B cell (primary cell): ENCODE measurements at regions not wholly inside any gene's neighbourhood (a gene's known extent, or its start where the extent isn't known, plus 50 kb on each side); places are given as distances from the start of the nearest gene placed in this dataset.

Experiments
- ATAC-seq: fragments of 200-7000 bp; cut with Tn5 transposase; one replicate; pipeline ENCODE4 v1.10.0; 2021; ENCODE audit warnings: low read depth, mild to moderate bottlenecking, moderate number of reproducible peaks, moderate library complexity
- CTCF ChIA-PET: fragments of 350-600 bp; sonication (Branson Sonifier 250); formaldehyde crosslinking; loops from one replicate; lab custom pipeline; 2021; ENCODE audit warnings: antibody characterized with exemption, inconsistent platforms; lab: Charles Lee
- POLR2A ChIA-PET: fragments of 350-600 bp; sonication (Branson Sonifier 250); formaldehyde crosslinking; loops from one replicate; lab custom pipeline; 2021; ENCODE audit warnings: antibody characterized with exemption; lab: Charles Lee
- DNase-seq: peaks from one replicate; pipeline ENCODE4 v3.0.0; 2013
- H2AFZ ChIP-seq: 2 replicates; pipeline ENCODE4 v1.6.1; 2012; ENCODE audit warnings: mild to moderate bottlenecking, low read depth, low read length; ENCODE audit not compliant: insufficient read depth, poor library complexity, severe bottlenecking
- H3K27ac ChIP-seq, 2 donors: 1 replicate in 1 of 2; 2 replicates in 1 of 2; pipeline ENCODE4 v1.5.1; 2012 to 2013; ENCODE audit warnings: low read length in 2 of 2, mild to moderate bottlenecking in 2 of 2, moderate library complexity in 1 of 2
- H3K27me3 ChIP-seq, 4 experiments: fragments of 200-600 bp in 1 of 4; sonication (generic) in 1 of 4; replicated peaks in 1 of 4; 1 replicate in 2 of 4; 2 replicates in 2 of 4; pipeline versions ENCODE4 v1.6.1 to v1.7.0; 2013 to 2016; ENCODE audit warnings: low read length in 3 of 4, mild to moderate bottlenecking in 2 of 4, mixed read lengths in 1 of 4, moderate library complexity in 1 of 4; ENCODE audit not compliant: insufficient read depth in 4 of 4, control insufficient read depth in 3 of 4; ENCODE audit errors: control extremely low read depth in 1 of 4
- H3K36me3 ChIP-seq, 2 experiments: replicated peaks in 1 of 2; 1 replicate in 1 of 2; 2 replicates in 1 of 2; pipeline versions ENCODE4 v1.6.1 to v1.7.1; 2013; ENCODE audit warnings: low read length in 1 of 2; ENCODE audit not compliant: insufficient read depth in 2 of 2, control insufficient read depth in 1 of 2; ENCODE audit errors: control extremely low read depth in 1 of 2, extremely low read depth in 1 of 2
- H3K4me1 ChIP-seq, 2 donors: fragments of 200-600 bp in 1 of 2; sonication (generic) in 1 of 2; 1 replicate in 1 of 2; 2 replicates in 1 of 2; pipeline versions ENCODE4 v1.5.1 to v1.6.1; 2013 to 2017; ENCODE audit warnings: low read length in 2 of 2; ENCODE audit not compliant: control insufficient read depth in 2 of 2, insufficient read depth in 2 of 2
- H3K4me2 ChIP-seq: replicated peaks from 2 replicates; pipeline ENCODE3; 2012; ENCODE audit warnings: mild to moderate bottlenecking, low read depth, low read length; ENCODE audit not compliant: poor library complexity, severe bottlenecking
- H3K4me3 ChIP-seq, 5 experiments: fragments of 200-600 bp in 1 of 5; sonication (generic) in 1 of 5; 1 replicate in 3 of 5; 2 replicates in 2 of 5; pipeline versions ENCODE4 v1.5.1 to v1.7.0; 2011 to 2016; ENCODE audit warnings: low read length in 4 of 5, mild to moderate bottlenecking in 4 of 5, low read depth in 2 of 5, control low read depth in 1 of 5, moderate library complexity in 1 of 5; ENCODE audit not compliant: insufficient read depth in 1 of 5; ENCODE audit errors: control extremely low read depth in 1 of 5, extremely low read depth in 1 of 5
- H3K79me2 ChIP-seq: fragments of 200-600 bp; sonication (generic); one replicate; pipeline ENCODE4 v1.6.0; 2016; ENCODE audit warnings: low read length; ENCODE audit not compliant: control insufficient read depth, insufficient read depth
- H3K9ac ChIP-seq: fragments of 200-600 bp; sonication (generic); 2 replicates; pipeline ENCODE4 v1.6.1; 2017; ENCODE audit warnings: mild to moderate bottlenecking, low read length, moderate library complexity
- H3K9me3 ChIP-seq, 3 donors: one replicate each; pipeline versions ENCODE4 v1.6.1 to v1.7.1; 2013; ENCODE audit warnings: low read length in 2 of 3; ENCODE audit not compliant: control insufficient read depth in 2 of 3, insufficient read depth in 1 of 3; ENCODE audit errors: control extremely low read depth in 1 of 3
- H4K20me1 ChIP-seq: 2 replicates; pipeline ENCODE4 v1.6.0; 2012; ENCODE audit warnings: mild to moderate bottlenecking, low read length; ENCODE audit not compliant: insufficient read depth, control insufficient read depth, poor library complexity, severe bottlenecking
- H3K27ac Mint-ChIP-seq: one replicate; pipeline ENCODE4 v1.8.0; 2021; ENCODE audit warnings: mixed read lengths
- H3K27me3 Mint-ChIP-seq: one replicate; pipeline ENCODE4 v1.8.0; 2021; ENCODE audit warnings: mixed read lengths
- H3K4me1 Mint-ChIP-seq: one replicate; pipeline ENCODE4 v1.8.0; 2021; ENCODE audit warnings: mixed read lengths
- H3K4me3 Mint-ChIP-seq: one replicate; pipeline ENCODE4 v1.8.0; 2021; ENCODE audit warnings: mixed read lengths
- H3K9me3 Mint-ChIP-seq: one replicate; pipeline ENCODE4 v1.8.0; 2022; ENCODE audit warnings: mixed read lengths; ENCODE audit not compliant: insufficient read depth
- CTCF ChIP-seq: fragments of 200-600 bp; IDR thresholded peaks from one replicate; pipeline ENCODE4 v1.8.0; 2022; ENCODE audit warnings: antibody characterized with exemption, mild to moderate bottlenecking
- EZH2 ChIP-seq: IDR thresholded peaks from 2 replicates; pipeline ENCODE4 v1.6.1; 2012; ENCODE audit warnings: borderline replicate concordance, low read depth, mild to moderate bottlenecking, moderate library complexity, low read length; ENCODE audit not compliant: insufficient read depth, poor library complexity, severe bottlenecking
- WGBS: methylation state at CpG from one replicate; pipeline ENCODE4 v1.1.5; 2013; ENCODE audit warnings: missing lambda C conversion rate; ENCODE audit not compliant: insufficient coverage; 5-methylcytosine and 5-hydroxymethylcytosine counted together
- intact Hi-C: fragments of 100-400 bp; cut with micrococcal nuclease; formaldehyde crosslinking; loops from one replicate; pipeline ENCODE4 v1.10.0; 2022

DNA sequence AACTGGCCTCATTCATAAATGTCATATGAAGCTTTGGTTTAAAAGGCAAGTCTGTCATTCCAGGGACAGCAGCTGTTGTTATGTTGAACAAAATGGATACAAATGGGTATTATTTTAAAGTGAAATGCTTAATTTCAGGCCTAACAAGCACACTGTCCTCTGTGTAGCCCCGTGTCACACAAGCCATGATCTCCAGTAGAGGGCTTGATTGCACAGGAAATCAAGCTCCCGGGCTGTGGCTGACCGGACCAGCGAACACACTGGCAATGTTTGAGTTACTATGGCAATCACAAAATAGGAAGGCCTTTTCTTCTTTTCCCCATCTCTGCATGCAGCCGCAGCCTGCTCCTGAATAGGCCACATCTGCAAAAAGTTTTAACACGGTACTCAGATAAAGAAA, 64.0 kb upstream of the GSX1 start:
- Mint-ChIP-seq H3K9me3 (no peaks in the 10 kb centered on the region), H3K27ac (no peak overlapping the region), H3K27me3 (peaks cover 44% of the 10 kb centered on the region), H3K4me1 (no peaks in the 10 kb centered on the region), H3K4me3 (no peak overlapping the region)
- Histone ChIP-seq H3K36me3 (no peaks in the 10 kb centered on the region), H3K9ac (no peak overlapping the region), H4K20me1 (no peaks in the 10 kb centered on the region), H3K4me1 (no peaks in the 10 kb centered on the region), H3K4me2 (no peak overlapping the region), H3K79me2 (no peaks in the 10 kb centered on the region), H3K27me3 (peaks cover 0 to 21% (median 2%) of the 10 kb centered on the region in 4 experiments), H3K4me3 (no peak overlapping the region), H2AFZ (no peak overlapping the region), H3K9me3 (no peaks in the 10 kb centered on the region), H3K27ac (no peak overlapping the region)
- DNase-seq (no peak), ATAC-seq (no peak)
- no peak for TF ChIP-seq EZH2
- no peak for TF ChIP-seq CTCF
- POLR2A ChIA-PET = no interaction called here
- intact Hi-C loops = no loop called here
- WGBS = 61% methylated on average over 6 of the region's 6 CpGs
- CTCF ChIA-PET = no interaction called here

- ATAC-seq = no peak
- Histone ChIP-seq H3K4me2 (no peak overlapping the region), H3K9me3 (peaks cover 0 to 3% (median 0%) of the 10 kb centered on the region in 3 donors), H3K4me3 (no peak overlapping the region), H3K36me3 (no peaks in the 10 kb centered on the region), H4K20me1 (no peaks in the 10 kb centered on the region), H2AFZ (no peak overlapping the region), H3K9ac (no peak overlapping the region), H3K27me3 (peaks cover 0 to 16% (median 2%) of the 10 kb centered on the region in 4 experiments), H3K79me2 (no peaks in the 10 kb centered on the region), H3K27ac (no peak overlapping the region), H3K4me1 (no peaks in the 10 kb centered on the region)
- H3K4me3 Mint-ChIP-seq = no peak overlapping the region
- intact Hi-C loops = no loop called here
- H3K9me3 Mint-ChIP-seq = no peaks in the 10 kb centered on the region
- H3K27me3 Mint-ChIP-seq = peaks cover 46% of the 10 kb centered on the region
- ChIA-PET POLR2A (no interaction called here), CTCF (no interaction called here)
- no peaks in the 10 kb centered on the region for H3K4me1 Mint-ChIP-seq
- 71% methylated on average over 6 of the region's 6 CpGs for WGBS
- no peak for DNase-seq
- no peak overlapping the region for H3K27ac Mint-ChIP-seq
- TF ChIP-seq CTCF (no peak), EZH2 (no peak)
Observed at GRCh38 chr13:27730191-27730590, 62.1 kb upstream of the GSX1 start.
